ENCODE measurements at regions not wholly inside any gene's neighbourhood (a gene's known extent, or its start where the extent isn't known, plus 50 kb on each side); places are given as distances from the start of the nearest gene placed in this dataset.

DNA sequence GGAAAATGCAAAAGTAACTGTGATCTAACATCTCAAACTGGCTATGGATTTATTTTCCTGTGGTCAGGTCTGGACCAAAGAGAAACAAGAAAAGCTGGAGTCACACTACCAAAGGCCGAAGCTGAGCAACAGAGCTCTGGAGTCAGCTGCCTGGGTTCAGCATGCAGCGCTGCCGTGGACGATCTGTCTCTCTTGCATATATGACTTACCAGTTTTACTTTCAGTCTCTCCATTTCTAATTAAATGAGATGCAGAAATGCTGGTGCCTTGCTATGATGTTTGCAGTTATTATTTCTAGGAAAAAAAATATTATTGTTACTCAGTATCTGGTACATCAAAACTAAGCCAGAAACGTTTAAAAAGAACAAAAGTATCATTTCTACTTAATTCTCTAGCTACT lies 813.2 kb downstream of the RNF144A start:
- TF ChIP-seq, protein P1, sequence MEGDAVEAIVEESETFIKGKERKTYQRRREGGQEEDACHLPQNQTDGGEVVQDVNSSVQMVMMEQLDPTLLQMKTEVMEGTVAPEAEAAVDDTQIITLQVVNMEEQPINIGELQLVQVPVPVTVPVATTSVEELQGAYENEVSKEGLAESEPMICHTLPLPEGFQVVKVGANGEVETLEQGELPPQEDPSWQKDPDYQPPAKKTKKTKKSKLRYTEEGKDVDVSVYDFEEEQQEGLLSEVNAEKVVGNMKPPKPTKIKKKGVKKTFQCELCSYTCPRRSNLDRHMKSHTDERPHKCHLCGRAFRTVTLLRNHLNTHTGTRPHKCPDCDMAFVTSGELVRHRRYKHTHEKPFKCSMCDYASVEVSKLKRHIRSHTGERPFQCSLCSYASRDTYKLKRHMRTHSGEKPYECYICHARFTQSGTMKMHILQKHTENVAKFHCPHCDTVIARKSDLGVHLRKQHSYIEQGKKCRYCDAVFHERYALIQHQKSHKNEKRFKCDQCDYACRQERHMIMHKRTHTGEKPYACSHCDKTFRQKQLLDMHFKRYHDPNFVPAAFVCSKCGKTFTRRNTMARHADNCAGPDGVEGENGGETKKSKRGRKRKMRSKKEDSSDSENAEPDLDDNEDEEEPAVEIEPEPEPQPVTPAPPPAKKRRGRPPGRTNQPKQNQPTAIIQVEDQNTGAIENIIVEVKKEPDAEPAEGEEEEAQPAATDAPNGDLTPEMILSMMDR (conservative IDR thresholded peaks at IDR 0.05) = no peak
- Mint-ChIP-seq H3K27me3 (no peaks in the 10 kb centered on the region), H3K4me1 (ENCODE audit: unreplicated experiment) (peaks cover 32% of the 10 kb centered on the region)

DNA sequence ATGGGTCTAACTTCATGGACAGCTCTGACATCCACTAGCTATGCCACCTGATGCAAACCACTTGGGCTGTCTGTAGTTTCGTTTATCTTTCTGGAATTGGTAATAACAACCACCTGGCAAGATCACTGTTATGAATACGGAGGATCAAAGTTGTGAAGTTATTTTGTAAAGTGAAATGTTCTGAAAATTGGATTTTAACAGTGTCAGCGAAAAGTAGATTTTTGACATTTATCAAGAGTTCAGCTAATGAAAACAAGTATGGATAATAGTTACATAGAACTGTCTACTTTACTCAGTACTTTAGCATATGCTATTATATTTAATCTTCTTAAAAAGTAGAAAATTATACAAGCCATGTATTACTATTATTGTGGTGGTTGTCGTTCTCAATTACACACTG lies 813.8 kb downstream of the RNF144A start:
- Mint-ChIP-seq H3K4me3 (no peak overlapping the region), H3K36me3 (no peaks in the 10 kb centered on the region), H3K9me3 (no peaks in the 10 kb centered on the region), H3K4me1 (ENCODE audit: unreplicated experiment) (peaks cover 26% of the 10 kb centered on the region), H3K27ac (no peak overlapping the region), H3K27me3 (no peaks in the 10 kb centered on the region)
- TF ChIP-seq, protein P1 (conservative IDR thresholded peaks at IDR 0.05) = no peak
- no peak for DNase-seq (ENCODE audit: extremely low spot score, unreplicated experiment)

More for the DNA sequence above, 813.2 kb downstream of the RNF144A start:
- H3K36me3 Mint-ChIP-seq = no peaks in the 10 kb centered on the region
- H3K27ac Mint-ChIP-seq = no peak overlapping the region
- no peaks in the 10 kb centered on the region for H3K9me3 Mint-ChIP-seq
- H3K4me3 Mint-ChIP-seq = no peak overlapping the region
- no peak for DNase-seq (ENCODE audit: extremely low spot score, unreplicated experiment)

DNA sequence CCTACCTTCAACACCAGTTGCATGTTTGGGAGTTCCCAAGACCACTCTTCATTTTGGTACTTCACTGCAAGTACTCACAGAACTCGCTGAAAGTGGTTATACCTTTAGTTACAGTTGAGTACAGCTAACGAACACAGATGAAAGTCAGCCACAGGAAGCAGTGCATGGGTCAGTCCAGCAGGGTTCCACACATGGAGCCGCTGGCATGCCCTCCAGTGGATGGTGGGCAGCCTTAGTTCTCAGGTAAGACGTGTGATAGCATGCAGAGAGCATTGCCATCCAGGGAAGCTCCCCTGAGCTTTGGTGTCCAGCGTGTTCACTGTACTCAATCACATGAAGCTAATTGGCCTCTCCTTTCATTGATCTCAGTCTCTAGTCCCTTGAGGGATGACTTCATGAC lies 815.3 kb downstream of the RNF144A start:
- Mint-ChIP-seq H3K4me3 (no peak overlapping the region), H3K36me3 (no peaks in the 10 kb centered on the region), H3K4me1 (ENCODE audit: unreplicated experiment) (peaks cover 31% of the 10 kb centered on the region), H3K27ac (no peak overlapping the region), H3K27me3 (no peaks in the 10 kb centered on the region), H3K9me3 (no peaks in the 10 kb centered on the region)
- TF ChIP-seq, protein P1 (conservative IDR thresholded peaks at IDR 0.05) = no peak
- no peak for DNase-seq (ENCODE audit: extremely low spot score, unreplicated experiment)

DNA sequence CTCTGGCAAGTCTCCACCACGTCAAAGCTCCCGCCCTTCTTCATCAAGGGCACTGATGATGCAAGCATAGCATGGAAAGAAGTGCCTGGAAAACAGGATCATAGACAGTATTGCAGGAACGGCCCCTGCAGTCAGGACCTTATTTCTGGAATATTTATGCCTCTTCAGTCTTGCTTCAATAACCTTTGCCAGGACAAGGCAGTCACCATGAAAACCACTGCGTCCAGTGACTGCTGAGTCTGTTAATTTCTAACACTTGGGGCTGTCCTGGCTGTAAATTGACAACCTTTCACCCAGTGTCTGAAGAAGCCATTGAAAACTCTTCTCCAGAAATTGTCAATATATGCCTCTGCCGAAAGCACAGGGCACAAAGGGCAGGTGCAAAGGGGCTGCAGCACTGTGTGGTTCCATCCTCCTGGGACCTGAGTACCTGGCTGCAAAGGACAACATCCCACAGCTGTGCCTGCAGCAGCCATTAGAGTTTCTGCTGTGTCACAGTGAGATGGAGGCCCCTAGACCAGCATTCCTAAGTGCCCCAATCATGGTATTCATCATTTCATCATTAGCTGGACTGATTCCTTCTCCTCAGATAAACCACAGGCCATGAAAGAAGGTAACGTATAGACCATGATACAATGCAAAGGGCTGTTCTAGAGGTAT lies 819.6 kb downstream of the RNF144A start:
- Mint-ChIP-seq H3K27ac (no peak overlapping the region), H3K27me3 (no peaks in the 10 kb centered on the region), H3K9me3 (peaks cover 10% of the 10 kb centered on the region), H3K4me1 (ENCODE audit: unreplicated experiment) (peaks cover 22% of the 10 kb centered on the region), H3K36me3 (no peaks in the 10 kb centered on the region), H3K4me3 (no peak overlapping the region)
- no peak for DNase-seq (ENCODE audit: extremely low spot score, unreplicated experiment)
- TF ChIP-seq, protein P1 (conservative IDR thresholded peaks at IDR 0.05) = no peak

DNA sequence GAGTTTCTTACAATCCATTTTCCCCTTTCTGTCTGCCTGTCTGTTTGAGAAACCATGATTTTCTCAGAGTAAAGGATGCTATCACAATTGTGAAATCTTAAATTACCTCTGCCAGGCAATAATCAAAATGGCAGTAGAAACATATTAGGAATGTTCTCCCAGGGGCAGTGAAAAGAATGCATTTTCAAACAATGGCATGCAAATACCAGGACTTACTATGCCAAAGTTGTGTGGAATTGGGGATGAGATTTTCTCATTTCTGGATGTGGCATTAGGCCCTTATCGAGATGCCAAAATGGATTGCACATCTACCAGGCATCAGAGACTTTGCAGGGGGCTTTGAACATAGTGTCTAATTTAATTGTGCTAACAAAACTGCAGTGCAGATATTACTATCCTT lies 821.4 kb downstream of the RNF144A start:
- H3K9me3 Mint-ChIP-seq = peaks cover 16% of the 10 kb centered on the region
- no peak overlapping the region for H3K27ac Mint-ChIP-seq
- no peak for DNase-seq (ENCODE audit: extremely low spot score, unreplicated experiment)
- TF ChIP-seq, protein P1 (conservative IDR thresholded peaks at IDR 0.05) = no peak
- peaks cover 15% of the 10 kb centered on the region for H3K4me1 Mint-ChIP-seq (ENCODE audit: unreplicated experiment)
- no peaks in the 10 kb centered on the region for H3K36me3 Mint-ChIP-seq
- H3K27me3 Mint-ChIP-seq = no peaks in the 10 kb centered on the region
- H3K4me3 Mint-ChIP-seq = no peak overlapping the region

Data from type B pancreatic cell (in vitro differentiated cells).